ENCODE measurements at regions not wholly inside any gene's neighbourhood (a gene's known extent, or its start where the extent isn't known, plus 50 kb on each side); places are given as distances from the start of the nearest gene placed in this dataset.

- no peak for DNase-seq
Observed at GRCh38 chr12:19836056-19836455, 396.8 kb downstream of the AEBP2 start.

GRCh38 chr12:19836456-19836855, 397.2 kb downstream of the AEBP2 start:
- DNase-seq, result no peak

GRCh38 chr12:19837543-19837942, 398.3 kb downstream of the AEBP2 start:
- no peak for DNase-seq

GRCh38 chr12:19841451-19841850, 402.2 kb downstream of the AEBP2 start:
- DNase-seq, result no peak

GRCh38 chr12:19842116-19842515, 402.8 kb downstream of the AEBP2 start:
- DNase-seq, result no peak

GRCh38 chr12:19844224-19844623, 404.9 kb downstream of the AEBP2 start:
- no peak for DNase-seq

GRCh38 chr12:19846574-19846973, 407.3 kb downstream of the AEBP2 start:
- DNase-seq, result no peak

- DNase-seq, result no peak
Observed at GRCh38 chr12:19847294-19848059, 408.2 kb downstream of the AEBP2 start.

GRCh38 chr12:19848421-19848820, 409.1 kb downstream of the AEBP2 start:
- no peak for DNase-seq

GRCh38 chr12:19849208-19849607, 409.9 kb downstream of the AEBP2 start:
- no peak for DNase-seq

- DNase-seq, result peak; percentile 34
Observed at GRCh38 chr12:19850346-19851065, 411.2 kb downstream of the AEBP2 start.

GRCh38 chr12:19852100-19852855, 413.0 kb downstream of the AEBP2 start:
- no peak for DNase-seq

GRCh38 chr12:19855851-19856250, 416.6 kb downstream of the AEBP2 start:
- DNase-seq, result no peak

GRCh38 chr12:19856389-19856788, 417.1 kb downstream of the AEBP2 start:
- no peak for DNase-seq

- DNase-seq, result no peak
Observed at GRCh38 chr12:19857204-19857603, 417.9 kb downstream of the AEBP2 start.

GRCh38 chr12:19867151-19867550, 427.9 kb downstream of the AEBP2 start:
- no peak for DNase-seq

GRCh38 chr12:19867970-19868369, 428.7 kb downstream of the AEBP2 start:
- no peak for DNase-seq

GRCh38 chr12:19869413-19869812, 430.1 kb downstream of the AEBP2 start:
- DNase-seq, result no peak

GRCh38 chr12:19872621-19873540, 433.6 kb downstream of the AEBP2 start:
- no peak for DNase-seq

GRCh38 chr12:19880076-19880475, 440.8 kb downstream of the AEBP2 start:
- DNase-seq, result no peak

- no peak for DNase-seq
Observed at GRCh38 chr12:19880721-19881120, 441.4 kb downstream of the AEBP2 start.

GRCh38 chr12:19882346-19882745, 443.1 kb downstream of the AEBP2 start:
- no peak for DNase-seq
